HG02973 (cell line): ENCODE measurements at regions not wholly inside any gene's neighbourhood (a gene's known extent, or its start where the extent isn't known, plus 50 kb on each side); places are given as distances from the start of the nearest gene placed in this dataset.

ENCODE experiments used
- ATAC-seq: cut with Tn5 transposase; IDR thresholded peaks from one replicate; pipeline ENCODE4 v1.9.1; 2021; ENCODE audit warnings: moderate library complexity; ENCODE audit not compliant: unreplicated experiment

GRCh38 chr9:38315085-38315595 is 77.4 kb upstream of the ALDH1B1 start:
- ATAC-seq, result no peak

- no peak for ATAC-seq
Measured at GRCh38 chr9:38313421-38313820, 79.1 kb upstream of the ALDH1B1 start.

GRCh38 chr9:38312406-38312805 is 80.1 kb upstream of the ALDH1B1 start:
- no peak for ATAC-seq

GRCh38 chr9:38311382-38312270 is 80.9 kb upstream of the ALDH1B1 start:
- no peak for ATAC-seq

GRCh38 chr9:38309324-38310195 is 82.9 kb upstream of the ALDH1B1 start:
- ATAC-seq, result no peak

- no peak for ATAC-seq
Measured at GRCh38 chr9:38308136-38308535, 84.4 kb upstream of the ALDH1B1 start.

- no peak for ATAC-seq
Measured at GRCh38 chr9:38306899-38307298, 85.6 kb upstream of the ALDH1B1 start.

- no peak for ATAC-seq
Measured at GRCh38 chr9:38305582-38305981, 86.9 kb upstream of the ALDH1B1 start.

- ATAC-seq, result no peak
Measured at GRCh38 chr9:38301376-38302106, 91.0 kb upstream of the ALDH1B1 start.

GRCh38 chr9:38299856-38300255 is 92.6 kb upstream of the ALDH1B1 start:
- ATAC-seq, result no peak

- no peak for ATAC-seq
Measured at GRCh38 chr9:38298904-38299303, 93.6 kb upstream of the ALDH1B1 start.

GRCh38 chr9:38298503-38298902 is 94.0 kb upstream of the ALDH1B1 start:
- ATAC-seq, result no peak

- ATAC-seq, result no peak
Measured at GRCh38 chr9:38296807-38297206, 95.7 kb upstream of the ALDH1B1 start.

GRCh38 chr9:38295764-38296163 is 96.7 kb upstream of the ALDH1B1 start:
- no peak for ATAC-seq

GRCh38 chr9:38294220-38294960 is 98.1 kb upstream of the ALDH1B1 start:
- no peak for ATAC-seq

GRCh38 chr9:38293022-38293421 is 99.5 kb upstream of the ALDH1B1 start:
- no peak for ATAC-seq

- no peak for ATAC-seq
Measured at GRCh38 chr9:38292480-38292879, 100.0 kb upstream of the ALDH1B1 start.

- ATAC-seq, result no peak
Measured at GRCh38 chr9:38289866-38290245, 102.6 kb upstream of the ALDH1B1 start.

- ATAC-seq, result no peak
Measured at GRCh38 chr9:38289236-38289865, 103.2 kb upstream of the ALDH1B1 start.

- ATAC-seq, result no peak
Measured at GRCh38 chr9:38288502-38288901, 104.0 kb upstream of the ALDH1B1 start.
